A172 (cell line): ENCODE measurements at regions not wholly inside any gene's neighbourhood (a gene's known extent, or its start where the extent isn't known, plus 50 kb on each side); places are given as distances from the start of the nearest gene placed in this dataset.
A peak's percentile ranks its signal among the peaks of the same experiment; 100 is the strongest.
"Not testable (repeated sequence)": the region's sequence is repeated elsewhere in the genome, so short reads cannot be mapped to it uniquely, and the experiment has no call there.

Source experiments
- DNase-seq: peaks from one replicate; pipeline ENCODE4 v3.0.0-alpha.2; 2015; ENCODE audit warnings: low spot score

DNA sequence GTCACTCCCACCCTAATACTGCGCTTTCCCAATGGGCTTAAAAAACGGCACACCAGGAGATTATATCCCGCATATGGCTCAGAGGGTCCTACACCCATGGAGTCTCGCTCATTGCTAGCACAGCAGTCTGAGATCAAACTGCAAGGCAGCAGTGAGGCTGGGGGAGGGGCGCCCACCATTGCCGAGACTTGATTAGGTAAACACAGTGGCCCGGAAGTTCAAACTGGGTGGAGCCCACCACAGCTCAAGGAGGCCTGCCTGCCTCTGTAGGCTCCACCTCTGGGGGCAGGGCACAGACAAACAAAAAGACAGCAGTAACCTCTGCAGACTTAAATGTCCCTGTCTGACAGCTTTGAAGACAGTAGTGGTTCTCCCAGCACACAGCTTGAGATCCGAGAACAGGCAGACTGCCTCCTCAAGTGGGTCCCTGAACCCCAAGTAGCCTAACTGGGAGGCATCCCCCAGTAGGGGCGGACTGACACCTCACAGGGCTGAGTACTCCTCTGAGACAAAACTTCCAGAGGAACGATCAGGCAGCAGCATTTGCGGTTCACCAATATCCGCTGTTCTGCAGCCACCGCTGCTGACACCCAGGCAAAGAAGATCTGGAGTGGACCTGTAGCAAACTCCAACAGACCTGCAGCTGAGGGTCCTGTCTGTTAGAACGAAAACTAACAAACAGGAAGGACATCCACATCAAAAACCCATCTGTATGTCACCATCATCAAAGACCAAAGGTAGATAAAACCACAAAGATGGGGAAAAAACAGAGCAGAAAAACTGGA, 1085.6 kb upstream of the FANCL start:
- not testable (repeated sequence) for DNase-seq

DNA sequence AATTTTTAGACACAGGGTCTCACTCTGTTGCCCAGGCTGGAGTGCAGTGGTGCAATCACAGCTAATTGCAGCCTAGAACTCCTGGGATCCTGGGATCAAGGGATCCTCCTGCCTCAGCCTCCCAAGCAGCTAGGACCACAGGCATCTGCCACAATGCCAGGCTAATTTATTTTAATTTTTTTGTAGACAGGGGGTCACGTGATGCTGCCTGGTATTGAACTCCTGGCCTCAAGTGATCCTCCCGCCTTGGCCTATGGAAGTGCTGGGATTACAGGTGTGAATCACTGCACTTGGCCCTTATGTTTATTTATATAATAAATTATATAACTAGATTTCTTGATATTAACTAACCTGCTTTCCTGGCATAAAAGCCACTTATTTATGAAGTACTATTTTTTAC, 1081.7 kb upstream of the FANCL start:
- no peak for DNase-seq

DNA sequence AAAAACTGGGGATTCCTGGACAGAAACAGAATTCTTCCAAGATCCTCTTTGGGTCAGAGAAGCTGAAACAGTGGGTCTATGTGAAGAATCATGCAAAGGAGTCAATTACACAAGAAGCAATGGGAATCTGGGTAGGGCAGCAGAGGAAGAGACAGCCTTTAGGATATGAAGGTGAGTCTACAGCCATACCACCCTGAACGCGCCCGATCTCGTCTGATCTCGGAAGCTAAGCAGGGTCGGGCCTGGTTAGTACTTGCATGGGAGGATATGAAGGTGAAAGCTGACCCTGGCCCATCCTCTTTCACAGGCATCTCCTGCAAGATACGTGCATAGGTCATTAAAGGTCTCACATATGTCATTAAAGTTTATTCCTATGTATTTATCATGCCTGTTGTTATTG, 1080.9 kb upstream of the FANCL start:
- DNase-seq: no peak

DNA sequence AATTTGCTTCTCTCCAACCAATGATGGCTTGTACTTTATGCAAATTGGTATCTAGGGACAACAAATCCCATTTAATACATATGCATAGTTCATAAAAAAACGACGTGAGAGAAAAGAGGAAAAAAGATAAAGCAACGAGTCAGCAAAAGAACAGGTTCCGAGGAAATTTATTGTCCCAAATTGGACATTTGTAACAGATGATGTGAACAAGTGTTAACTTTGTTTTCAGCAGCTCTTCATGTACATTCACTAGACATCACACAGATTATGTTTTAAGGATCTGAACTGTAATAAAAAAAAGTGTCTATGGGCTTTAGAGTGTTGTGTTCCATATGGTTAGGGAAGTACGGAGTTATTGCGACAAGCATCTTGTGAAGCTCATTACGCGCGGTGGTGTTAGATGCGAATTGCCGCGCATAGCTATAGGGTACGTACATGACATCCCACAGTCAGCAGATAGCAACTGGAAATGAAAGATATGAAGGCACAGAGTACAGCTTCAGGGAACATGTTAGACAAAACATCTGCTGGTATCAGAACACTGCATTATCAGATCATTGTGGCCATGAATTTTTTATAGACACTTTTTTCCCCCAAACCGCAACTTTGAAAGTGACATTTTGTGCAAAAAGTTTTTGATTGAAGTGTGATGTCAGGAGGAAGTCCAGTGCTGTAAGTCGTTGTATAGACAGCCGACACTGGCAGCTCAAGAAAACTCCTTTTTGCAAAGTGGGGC, 1073.1 kb upstream of the FANCL start:
- DNase-seq: no peak

DNA sequence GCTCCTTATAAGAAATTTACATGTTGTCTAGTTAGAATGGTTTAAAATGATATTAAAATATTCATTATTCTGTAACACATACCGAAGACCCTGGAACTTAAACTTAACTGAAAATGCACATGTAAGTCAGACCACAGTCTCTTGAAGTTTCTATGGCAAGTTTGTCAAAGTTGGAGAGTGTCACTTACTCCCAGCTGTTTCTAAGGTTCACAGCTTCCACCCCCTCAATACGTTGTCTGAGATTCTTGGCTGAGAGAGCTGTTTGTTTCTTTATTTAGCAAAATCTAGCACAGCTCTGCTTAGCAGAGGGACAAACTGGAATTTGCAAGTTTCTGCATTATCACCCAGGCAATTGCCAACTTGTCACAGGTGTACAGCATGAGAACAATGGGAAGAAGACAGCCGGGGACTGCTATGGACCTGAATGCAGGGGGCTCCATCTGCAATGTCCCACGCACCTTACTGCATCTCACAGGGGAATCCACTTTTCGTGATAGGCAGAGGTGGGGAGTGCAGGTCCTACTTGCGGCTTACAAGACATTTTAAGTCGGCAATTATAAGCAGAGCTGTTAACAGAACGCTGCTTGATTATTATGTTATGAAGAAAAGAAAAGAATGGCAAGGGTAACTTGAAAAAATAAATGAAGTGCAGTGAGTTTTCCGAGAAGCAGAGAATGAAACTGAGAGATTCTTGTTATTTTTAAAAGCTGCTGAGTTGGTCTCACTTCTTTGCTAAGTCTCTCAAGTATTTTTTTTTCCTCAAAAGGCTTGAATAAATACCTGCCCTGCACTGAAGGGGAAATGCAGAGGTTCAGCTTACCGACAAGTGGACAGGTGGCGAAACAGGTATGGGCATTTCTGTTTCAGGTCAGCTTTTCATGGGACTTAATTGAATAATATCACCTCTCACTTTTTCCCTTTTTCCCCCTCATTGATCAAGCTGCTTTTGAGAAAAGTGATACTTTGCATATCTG, 1072.1 kb upstream of the FANCL start:
- no peak for DNase-seq

DNA sequence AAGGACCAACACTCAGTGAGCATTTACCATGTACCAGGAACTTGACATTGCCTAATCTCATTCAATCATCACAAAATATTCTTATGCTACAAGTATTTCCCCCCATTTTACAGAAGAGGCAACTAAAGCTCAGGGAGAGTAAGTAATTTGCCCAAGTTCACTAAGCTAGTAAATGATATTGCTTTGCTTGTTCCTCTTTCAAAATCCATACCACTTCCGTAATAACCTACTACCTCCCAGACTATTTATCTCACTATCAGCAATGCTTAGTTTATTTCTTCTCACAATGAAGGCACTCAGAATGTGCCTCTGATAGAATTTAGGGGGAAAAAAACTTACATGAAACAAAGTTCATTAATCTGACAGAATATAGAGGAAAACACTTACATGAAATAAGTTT, 1070.9 kb upstream of the FANCL start:
- DNase-seq: no peak

DNA sequence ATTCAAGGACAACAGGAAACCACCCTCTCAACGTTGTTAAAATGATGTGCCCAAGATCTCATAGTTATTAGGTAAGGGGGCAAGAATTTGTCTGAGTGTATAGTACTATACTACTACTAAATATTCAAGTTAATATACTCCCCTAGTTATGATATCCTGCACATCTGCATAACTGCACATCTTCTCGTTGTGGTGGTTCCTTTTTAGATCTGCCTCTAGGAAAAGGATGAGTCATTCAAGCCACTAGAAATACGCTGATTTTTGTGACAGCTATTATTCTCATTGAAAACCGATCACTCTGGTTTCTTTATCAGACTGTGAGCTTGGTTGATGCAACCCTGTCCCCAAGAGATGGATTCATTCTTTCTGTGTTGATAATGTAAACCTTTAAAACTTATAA, 1067.0 kb upstream of the FANCL start:
- no peak for DNase-seq

DNA sequence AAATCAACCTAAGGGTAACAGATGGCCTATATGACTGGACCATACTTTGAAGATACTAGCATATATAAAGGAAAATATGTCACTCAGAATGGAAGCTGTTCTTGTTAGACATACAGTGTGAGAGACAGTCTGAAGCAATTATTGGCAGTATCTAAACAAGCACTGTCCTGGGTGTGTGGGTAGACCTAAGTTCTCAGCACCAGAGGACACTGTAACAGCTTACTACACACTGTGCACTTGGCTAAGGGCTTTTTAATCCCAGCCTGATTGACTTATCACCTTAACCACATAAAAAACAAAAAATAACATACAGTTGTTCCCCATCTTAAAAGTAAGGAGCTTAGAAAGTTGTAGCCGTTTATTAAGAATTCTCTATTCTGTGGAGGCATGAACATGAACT, 1066.1 kb upstream of the FANCL start:
- no peak for DNase-seq

DNA sequence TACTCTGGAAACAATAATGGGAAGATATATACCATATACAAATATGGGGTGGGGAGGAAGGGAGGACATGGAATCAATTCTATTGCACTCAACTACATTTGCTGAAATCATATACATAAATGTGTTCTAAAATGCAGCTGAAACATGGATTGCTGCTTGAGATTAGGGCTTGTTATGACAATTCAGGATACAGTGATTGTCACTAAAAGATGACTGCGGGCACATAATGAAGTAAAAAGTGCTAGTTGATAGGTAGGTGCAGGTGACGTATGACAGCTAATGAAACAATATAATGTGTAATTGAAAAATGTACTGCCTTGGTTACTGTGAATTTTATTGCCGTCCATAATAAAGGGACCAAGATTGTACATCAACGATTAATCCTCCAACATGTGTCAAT, 1062.1 kb upstream of the FANCL start:
- DNase-seq: no peak

DNA sequence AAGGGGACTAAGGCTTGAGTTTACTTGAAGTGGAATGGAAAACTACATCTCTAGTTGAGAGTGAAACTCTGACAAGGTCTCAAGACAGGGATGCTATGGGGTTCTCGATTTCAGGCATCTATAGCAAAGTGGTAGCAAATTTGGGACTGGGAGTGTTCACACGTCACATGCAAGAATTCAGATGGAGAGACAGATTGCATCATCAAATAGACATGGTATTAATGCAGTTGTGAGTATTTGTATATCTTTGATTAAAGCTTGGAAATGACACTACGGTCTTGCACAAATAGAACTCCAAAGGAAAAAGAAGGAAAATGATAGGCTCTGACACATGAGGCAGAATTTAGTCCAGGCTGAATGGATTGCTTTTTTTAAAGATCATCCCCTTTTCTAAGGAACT, 1061.6 kb upstream of the FANCL start:
- no peak for DNase-seq

DNA sequence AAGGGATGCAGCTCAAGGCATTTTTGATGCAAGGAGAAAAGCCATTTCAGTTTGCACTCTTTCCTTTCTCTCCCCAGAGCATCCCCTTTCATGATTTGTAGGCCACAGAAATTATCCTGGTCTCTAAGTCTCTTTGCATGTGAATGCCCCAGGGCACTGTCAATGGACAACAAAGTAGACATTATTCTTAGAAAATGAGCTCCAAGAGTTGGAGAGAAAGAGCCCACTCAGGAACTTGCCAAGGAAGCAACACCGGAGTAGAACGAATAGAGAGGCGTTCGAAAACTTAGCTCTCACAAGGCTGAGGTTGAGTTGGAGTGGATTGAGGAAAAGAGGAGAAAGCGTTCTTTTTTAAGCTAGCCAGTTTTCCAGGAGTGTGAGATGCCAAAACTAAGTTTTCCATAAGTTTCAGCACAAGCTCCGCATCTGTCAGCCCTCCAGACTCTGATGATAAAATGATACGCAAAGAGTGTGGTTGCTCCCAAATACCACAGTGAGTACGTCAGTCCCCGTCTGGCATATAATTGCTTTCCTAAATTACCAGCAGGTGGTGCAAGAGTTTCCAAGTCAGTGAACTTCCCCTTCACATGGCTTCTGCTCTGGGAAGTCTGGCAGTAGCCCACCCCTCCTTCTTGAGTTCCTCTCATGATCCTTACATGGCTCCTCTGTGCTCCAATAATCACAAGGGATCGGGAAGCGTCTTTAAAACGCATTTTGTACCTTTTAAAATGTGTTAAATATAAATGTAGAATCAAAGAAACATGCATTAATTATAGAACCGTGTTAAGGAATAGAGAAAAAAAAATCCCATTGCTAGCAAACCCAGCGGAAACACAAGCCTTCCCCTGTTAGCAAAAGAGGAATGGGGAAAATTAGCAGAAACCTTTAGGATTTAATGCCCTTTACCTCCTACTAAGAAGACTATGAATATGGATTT, 1060.6 kb upstream of the FANCL start:
- peak; percentile 75 for DNase-seq

DNA sequence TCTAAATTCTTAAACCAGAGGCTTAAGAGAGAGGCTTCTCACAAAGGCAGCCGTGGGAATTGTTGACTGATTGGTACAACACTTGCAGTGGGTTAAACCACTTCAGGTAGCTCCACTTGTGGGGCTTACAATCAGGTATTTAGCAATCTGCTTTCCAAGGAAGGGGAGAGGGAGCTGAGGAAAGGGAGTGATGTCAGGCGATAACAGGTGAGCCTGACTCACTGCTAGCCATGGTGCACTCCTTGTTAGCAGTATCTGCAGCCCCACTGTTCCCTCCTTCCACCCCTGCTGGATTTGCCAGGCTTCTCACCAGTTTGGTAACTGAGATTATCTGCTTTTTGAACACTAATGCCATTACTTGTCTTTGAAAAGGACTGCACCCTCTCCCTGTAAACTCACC, 1056.7 kb upstream of the FANCL start:
- DNase-seq: no peak

DNA sequence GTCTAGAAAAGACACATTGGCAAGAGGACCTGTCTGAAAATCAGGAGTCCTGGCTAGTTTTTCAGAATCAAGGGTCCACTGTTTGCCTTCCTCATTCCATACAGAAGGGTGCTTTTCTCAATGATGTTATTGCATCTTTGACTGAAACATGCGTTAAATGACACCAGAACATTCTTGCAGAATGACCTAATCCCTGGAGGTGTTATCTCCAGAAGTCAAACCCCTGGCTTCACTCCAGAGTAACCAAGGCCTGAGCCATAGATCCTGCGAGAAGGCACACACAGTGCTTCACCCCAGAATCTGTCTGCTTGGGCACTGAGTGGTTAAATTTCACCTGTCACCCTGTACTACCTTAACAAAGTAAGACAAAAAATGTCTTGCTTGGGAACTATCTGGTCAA, 1055.2 kb upstream of the FANCL start:
- DNase-seq: no peak

DNA sequence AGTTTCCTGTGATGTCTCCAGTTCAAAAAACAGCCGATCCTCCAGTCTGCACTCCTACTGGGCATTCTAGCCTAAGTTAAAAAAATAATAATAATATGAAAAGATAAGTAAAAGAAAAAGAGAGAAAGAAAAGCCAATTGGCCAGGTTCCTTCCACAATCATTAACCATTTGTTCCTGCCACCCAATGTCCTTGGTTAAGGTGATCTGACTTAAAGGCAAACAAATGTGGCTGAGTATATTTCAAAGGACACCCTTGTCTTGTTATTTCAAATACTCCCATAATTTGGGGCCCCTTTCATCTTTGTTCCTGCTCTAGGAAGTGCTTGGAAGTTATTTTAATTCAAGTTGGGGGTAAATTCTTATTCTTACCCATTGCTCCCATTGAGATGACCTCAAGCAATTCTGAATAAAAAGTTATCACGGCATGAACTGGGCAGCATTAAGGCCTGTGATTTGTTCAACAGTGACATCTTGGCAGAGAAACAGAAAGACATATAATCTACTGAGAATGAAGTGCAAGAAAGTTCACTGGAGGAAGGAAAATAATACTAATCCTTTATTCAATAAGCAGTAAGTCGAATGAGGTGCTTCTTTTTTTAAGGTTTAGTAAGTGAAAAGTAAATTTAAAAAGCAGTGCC, 1054.5 kb upstream of the FANCL start:
- no peak for DNase-seq

DNA sequence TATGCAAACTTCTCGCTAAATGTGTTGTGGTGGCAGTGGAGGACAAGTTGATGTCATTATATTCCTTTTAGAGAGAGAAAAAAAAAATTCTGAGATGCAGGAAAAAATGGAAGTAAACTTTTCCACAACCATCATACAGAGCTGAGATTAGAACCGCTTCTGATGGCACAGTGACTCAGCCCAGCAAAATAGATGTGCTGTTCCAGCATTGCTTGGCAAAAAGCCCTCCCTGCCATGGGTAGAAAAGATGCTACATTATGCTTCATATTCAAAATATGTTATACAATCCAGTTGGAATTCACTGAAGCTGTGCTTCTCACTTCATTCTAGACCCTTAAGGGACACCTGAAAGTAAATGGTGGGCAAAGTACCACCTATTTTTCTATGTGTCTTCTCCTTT, 1047.6 kb upstream of the FANCL start:
- no peak for DNase-seq

DNA sequence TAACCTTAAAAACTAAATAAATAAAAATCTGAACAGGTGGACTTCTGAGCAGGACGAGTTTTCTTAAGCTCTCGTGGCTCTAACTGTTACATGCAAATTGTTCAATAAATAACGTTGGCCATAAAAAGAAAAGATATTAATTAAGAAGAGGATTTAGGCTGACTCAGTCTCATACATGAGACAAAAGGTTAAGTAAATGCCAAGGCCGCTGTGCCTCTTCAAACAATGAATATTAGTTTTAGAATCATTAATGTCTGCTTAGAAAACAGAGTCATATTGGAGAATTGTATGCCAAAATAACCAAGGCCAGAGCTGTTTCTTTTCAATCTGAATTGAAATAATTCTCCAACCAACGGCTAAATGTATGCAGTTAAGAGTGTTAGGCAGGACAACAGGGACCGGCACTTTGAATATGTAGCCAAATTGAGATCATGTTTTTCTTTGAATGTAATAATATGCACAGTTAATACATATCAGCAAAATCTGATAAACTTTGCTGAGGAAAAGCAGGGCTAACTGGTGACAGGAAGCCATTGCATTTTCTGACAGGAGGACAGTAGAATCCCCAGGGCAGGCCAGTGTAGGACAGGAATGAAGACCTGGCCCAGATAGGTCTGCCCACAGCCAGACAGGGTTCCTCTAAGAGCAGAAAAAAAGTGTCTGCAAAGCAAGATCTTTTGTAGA, 1041.4 kb upstream of the FANCL start:
- DNase-seq: no peak

DNA sequence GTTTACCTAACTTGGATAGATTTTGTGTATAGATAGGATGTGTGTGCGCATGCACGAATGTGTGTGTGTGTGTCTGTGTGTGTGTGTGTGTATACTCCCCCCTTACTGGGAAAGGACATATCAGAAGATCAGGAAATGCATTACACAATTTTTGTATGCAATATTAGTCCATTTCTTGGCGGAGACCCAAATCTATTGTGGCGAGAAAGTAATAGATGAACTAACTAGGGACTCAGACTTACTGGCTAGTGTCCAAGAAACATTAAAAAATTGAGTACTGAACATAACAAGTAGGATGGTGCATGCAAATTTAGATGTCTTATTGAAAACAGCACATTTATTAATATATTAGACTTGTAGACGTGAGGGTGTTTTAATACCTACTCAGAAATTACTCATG, 1036.5 kb upstream of the FANCL start:
- no peak for DNase-seq

DNA sequence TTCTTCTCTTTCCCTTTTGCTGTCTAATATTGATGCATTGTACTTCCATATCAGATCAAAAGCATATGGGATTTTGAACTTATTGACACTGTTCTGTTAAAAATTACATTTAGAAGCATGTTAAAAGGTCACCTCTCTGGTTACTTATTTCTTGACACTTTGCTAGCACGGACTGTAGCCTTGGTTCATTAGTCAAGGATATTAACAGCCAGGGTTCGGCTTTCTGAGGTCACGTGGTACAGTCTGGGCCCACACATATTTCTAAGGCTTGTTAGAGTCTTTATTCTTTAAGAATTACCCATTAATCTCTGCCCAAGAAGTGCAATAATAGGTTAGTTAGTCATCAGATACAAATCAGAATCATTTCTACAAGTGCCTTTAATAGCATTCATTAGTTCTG, 1035.8 kb upstream of the FANCL start:
- no peak for DNase-seq

DNA sequence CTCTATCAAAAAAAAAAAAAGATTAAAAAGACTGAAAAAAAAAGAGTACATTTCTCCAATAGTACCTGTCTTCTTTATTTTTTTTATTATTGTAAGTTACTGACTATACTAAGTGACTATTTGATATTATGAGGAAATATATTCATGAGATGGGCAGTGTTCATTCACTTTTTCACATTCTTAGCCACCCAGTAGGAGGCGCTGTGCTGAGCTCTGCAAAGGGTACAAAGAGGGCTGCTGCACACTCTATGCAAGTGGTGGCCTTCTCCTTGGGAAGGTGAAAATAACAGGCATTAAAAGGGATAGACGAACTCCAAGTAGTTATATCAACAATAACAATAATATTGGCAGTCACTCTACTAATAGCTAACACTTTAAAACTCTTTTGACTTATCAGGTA, 1034.9 kb upstream of the FANCL start:
- no peak for DNase-seq

DNA sequence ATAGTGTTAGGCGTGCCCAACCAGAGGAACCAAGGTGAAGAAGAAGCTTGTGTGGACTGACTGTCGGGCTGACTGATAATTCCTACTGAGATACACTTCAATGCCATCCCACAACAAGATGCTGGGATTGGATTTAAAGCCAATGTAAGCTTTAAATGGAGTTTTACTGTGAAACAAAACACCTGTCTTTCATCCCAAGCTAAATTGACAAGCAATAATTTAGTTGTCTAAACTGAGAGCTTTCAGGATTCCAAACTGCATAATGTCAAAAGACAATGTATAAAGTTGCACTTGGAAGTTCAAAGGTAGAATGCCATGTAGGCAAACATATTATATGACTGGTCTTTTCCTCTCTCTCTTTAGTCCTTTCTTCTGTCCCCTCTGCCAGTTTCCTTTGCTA, 1025.3 kb upstream of the FANCL start:
- DNase-seq: no peak
